ENCODE measurements at regions not wholly inside any gene's neighbourhood (a gene's known extent, or its start where the extent isn't known, plus 50 kb on each side); places are given as distances from the start of the nearest gene placed in this dataset.

DNA sequence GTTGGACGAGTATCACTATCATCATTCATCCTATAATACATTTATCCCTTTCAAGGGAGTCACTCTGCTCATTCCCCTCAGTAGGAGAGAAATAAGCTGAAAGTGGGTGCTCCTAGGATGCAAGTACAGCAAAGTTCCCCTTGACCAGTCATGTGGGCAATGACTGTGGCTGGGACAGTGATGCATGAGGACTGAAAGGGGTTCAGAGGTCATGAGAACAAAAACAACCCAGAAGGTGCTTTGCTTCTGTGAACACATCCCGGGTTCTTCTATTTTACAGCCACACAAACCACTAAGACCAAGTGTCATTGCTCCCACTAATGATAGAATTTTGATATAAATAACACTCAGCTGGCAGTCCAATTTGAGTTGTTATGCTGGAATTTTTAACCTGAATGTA, 177.8 kb upstream of the ADCY2 start:
- TF ChIP-seq, protein P1, sequence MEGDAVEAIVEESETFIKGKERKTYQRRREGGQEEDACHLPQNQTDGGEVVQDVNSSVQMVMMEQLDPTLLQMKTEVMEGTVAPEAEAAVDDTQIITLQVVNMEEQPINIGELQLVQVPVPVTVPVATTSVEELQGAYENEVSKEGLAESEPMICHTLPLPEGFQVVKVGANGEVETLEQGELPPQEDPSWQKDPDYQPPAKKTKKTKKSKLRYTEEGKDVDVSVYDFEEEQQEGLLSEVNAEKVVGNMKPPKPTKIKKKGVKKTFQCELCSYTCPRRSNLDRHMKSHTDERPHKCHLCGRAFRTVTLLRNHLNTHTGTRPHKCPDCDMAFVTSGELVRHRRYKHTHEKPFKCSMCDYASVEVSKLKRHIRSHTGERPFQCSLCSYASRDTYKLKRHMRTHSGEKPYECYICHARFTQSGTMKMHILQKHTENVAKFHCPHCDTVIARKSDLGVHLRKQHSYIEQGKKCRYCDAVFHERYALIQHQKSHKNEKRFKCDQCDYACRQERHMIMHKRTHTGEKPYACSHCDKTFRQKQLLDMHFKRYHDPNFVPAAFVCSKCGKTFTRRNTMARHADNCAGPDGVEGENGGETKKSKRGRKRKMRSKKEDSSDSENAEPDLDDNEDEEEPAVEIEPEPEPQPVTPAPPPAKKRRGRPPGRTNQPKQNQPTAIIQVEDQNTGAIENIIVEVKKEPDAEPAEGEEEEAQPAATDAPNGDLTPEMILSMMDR (IDR thresholded peaks at IDR 0.05; ENCODE audit: extremely low read depth, missing control alignments): no peak
- no peak for DNase-seq (ENCODE audit: low spot score)

DNA sequence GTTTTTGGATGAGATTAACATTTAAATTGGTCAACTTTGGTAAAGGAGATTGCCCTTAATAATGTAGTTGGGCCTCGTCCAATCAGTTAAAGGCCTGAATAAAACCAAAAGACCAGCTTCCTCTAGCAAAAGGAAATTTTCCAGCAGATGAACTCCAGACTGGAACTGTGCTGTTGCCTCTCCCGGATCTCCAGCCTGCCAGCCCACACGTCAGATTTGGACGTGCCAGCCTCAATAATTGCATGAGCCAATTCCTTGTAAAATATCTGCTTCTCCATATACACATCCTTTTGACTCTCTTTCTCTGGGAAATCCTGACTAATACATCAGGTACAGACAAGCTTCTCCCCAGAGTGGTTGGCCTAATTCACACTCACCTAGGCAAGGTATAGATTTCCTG, 175.8 kb upstream of the ADCY2 start:
- DNase-seq (ENCODE audit: low spot score): no peak
- TF ChIP-seq, protein P1 (IDR thresholded peaks at IDR 0.05; ENCODE audit: extremely low read depth, missing control alignments): no peak

DNA sequence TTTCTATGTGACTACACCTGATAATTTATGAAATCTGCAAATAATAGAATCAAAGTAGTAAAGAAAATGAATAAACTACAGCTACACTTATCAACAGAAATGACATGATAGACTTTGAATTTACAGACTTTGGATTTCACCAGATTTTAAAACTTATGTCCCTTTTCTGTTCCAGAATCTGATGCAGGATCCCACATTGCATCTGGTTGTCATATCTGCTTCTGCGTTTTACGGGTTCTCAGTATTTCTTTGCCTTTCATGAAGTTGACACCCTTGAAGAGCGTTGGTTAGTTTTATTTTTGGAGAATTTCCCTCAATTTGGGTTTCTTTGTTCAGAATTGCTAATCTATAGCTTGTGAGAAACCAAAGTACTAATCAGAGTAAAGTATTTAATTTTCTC, 174.9 kb upstream of the ADCY2 start:
- DNase-seq (ENCODE audit: low spot score): no peak
- TF ChIP-seq, protein P1 (IDR thresholded peaks at IDR 0.05; ENCODE audit: extremely low read depth, missing control alignments): no peak

DNA sequence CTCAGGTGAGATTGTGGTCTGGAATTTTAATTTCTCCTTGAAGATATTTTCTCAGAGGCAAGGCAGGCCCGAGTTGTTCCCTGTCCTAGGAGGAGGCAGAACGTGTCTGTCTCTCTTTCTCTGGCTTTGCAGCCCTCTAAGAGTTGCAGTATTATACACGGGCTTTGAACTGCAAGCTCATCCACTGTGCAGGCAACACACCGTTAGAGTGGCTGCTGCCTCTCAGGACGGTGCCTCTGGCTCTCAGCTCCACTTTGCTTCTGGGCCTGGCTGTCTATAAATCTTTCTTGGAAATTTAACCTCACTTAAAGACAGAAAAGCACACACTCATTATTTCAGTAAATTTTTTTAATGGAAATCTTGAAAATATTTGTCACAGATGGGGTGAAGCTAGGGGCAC, 170.1 kb upstream of the ADCY2 start:
- DNase-seq (ENCODE audit: low spot score): no peak
- TF ChIP-seq, protein P1 (IDR thresholded peaks at IDR 0.05; ENCODE audit: extremely low read depth, missing control alignments): no peak

DNA sequence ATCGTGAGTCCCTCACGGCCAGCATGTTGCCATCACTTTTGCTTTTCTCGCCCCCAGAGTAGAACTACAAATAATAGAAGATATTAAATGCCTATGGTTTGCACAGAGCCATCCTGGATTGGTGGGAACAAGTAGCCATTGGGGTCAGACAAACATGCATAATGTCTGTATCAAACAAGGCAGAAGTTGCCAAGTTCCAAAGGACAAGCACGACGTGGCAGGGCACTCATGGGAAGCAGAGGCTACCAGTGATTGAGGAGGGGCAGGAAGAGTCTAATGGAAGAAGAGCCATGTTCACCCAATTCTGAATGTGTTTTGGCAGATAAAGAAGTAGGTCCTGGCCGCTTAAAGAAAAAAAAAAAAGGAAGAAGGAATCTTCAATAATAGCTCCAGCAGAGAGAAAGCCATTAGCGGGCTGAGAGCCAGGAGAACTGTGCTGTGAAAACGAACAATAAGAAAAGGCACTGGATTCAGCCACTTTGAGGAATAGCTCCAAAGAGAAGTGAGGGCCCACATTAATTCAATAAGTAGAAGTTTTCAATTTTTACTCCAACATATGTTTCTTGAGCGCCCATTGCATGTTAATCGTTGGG, 153.7 kb upstream of the ADCY2 start:
- DNase-seq (ENCODE audit: low spot score): no peak
- TF ChIP-seq, protein P1 (IDR thresholded peaks at IDR 0.05; ENCODE audit: extremely low read depth, missing control alignments): no peak

DNA sequence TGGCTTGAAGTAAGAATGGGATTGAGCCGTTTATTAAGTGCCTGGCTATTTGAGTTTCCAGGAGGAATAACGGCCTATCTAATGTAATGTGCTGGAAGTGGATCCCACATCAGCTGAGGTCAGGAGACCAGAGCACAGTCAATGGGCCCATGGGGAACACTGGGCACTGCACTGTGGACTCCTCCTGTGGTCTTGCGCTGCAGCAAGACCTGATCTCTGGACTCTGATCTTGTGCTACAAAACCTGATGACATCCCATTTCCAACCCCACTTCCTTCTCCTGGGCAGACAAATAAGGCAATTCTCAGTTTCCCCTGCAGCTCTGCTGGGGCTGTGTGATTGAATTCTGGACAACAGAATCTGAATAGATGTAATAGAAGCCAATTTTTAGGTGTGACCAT, 151.7 kb upstream of the ADCY2 start:
- TF ChIP-seq, protein P1 (IDR thresholded peaks at IDR 0.05; ENCODE audit: extremely low read depth, missing control alignments): no peak
- no peak for DNase-seq (ENCODE audit: low spot score)

DNA sequence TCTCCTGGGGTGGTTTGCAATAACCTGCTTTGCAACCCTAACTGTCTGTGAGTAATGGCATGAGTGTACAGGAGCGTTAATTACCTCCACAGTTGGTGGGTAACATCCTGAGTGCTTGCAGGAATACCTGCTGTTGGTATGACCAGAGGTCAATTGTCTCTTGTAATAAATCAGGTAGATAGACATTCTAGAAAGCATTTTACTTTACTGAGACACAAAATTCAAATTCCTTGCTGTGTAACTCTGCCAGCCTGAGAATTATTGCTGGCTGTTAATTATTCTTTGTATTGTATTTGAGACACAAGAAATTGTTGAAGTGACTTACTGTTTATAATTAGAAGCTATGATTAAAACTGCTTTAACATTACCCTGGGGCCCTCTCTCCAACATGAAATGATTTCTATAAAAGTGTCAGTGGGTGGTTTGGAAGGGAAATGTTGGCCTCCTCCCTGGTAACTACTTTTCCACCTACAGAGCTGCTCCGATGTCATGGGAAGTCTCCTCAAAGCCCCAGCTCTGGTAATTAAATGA, 150.8 kb upstream of the ADCY2 start:
- DNase-seq (ENCODE audit: low spot score): no peak
- TF ChIP-seq, protein P1 (IDR thresholded peaks at IDR 0.05; ENCODE audit: extremely low read depth, missing control alignments): no peak
